SK-N-SH (cell line): ENCODE measurements at regions not wholly inside any gene's neighbourhood (a gene's known extent, or its start where the extent isn't known, plus 50 kb on each side); places are given as distances from the start of the nearest gene placed in this dataset.

Experiments
- CTCF ChIA-PET: fragments of 300-600, 350-600 bp; formaldehyde crosslinking; extraction: SDS; loops from one replicate; lab custom pipeline; 2021; lab: Yijun Ruan, JAX
- POLR2A ChIA-PET: fragments of 350-600 bp; sonication (Branson Sonifier 250); formaldehyde crosslinking; extraction: SDS; loops from one replicate; lab custom pipeline; 2020; ENCODE audit warnings: antibody characterized with exemption, inconsistent platforms; lab: Yijun Ruan, JAX
- DNase-seq: peaks from one replicate; pipeline ENCODE4 v3.0.0; 2012
- H2AFZ ChIP-seq: fragments of 200-600 bp; sonication (generic); 2 replicates; pipeline ENCODE4 v1.8.1; 2016; ENCODE audit warnings: antibody characterized with exemption, mild to moderate bottlenecking, low read depth
- H3F3A ChIP-seq: fragments of 200-600 bp; sonication (generic); replicated peaks from 2 replicates; pipeline ENCODE3; 2016; ENCODE audit warnings: antibody characterized with exemption, mild to moderate bottlenecking; ENCODE audit not compliant: insufficient read depth
- H3K27ac ChIP-seq, 2 experiments: fragments of 200-500 bp in 1 of 2; fragments of 200-600 bp in 1 of 2; sonication (Bioruptor generic) in 1 of 2; sonication (generic), shearing (Covaris generic) in 1 of 2; 2 replicates each; pipeline versions ENCODE4 v1.5.1 to v1.6.1; 2014 to 2016; ENCODE audit warnings: low read depth in 2 of 2, inconsistent platforms in 1 of 2, low read length in 1 of 2, mild to moderate bottlenecking in 1 of 2, mixed read lengths in 1 of 2
- H3K27me3 ChIP-seq: fragments of 200-600 bp; sonication (generic), shearing (Covaris generic); 2 replicates; pipeline ENCODE4 v1.6.1; 2016; ENCODE audit warnings: mixed run types; ENCODE audit not compliant: insufficient read depth
- H3K36me3 ChIP-seq, 2 experiments: fragments of 200-500 bp in 1 of 2; fragments of 200-600 bp in 1 of 2; sonication (Bioruptor generic) in 1 of 2; sonication (generic) in 1 of 2; replicated peaks in 1 of 2; 2 replicates each; pipeline versions ENCODE3 to v1.5.1; 2014 to 2016; ENCODE audit warnings: low read length in 1 of 2, mild to moderate bottlenecking in 1 of 2; ENCODE audit not compliant: insufficient read depth in 2 of 2, control insufficient read depth in 1 of 2
- H3K4me1 ChIP-seq, 2 experiments: fragments of 200-500 bp in 1 of 2; fragments of 200-600 bp in 1 of 2; sonication (Bioruptor generic) in 1 of 2; sonication (generic), shearing (Covaris generic) in 1 of 2; 2 replicates each; pipeline versions ENCODE4 v1.5.1 to v1.6.1; 2014 to 2016; ENCODE audit warnings: low read depth in 1 of 2, low read length in 1 of 2, mixed run types in 1 of 2; ENCODE audit not compliant: insufficient read depth in 2 of 2, control insufficient read depth in 1 of 2
- H3K4me2 ChIP-seq: fragments of 200-600 bp; sonication (generic), shearing (Covaris generic); 2 replicates; pipeline ENCODE4 v1.6.1; 2017; ENCODE audit warnings: mixed run types
- H3K4me3 ChIP-seq, 2 experiments: fragments of 200-500 bp in 1 of 2; fragments of 200-600 bp in 1 of 2; sonication (Bioruptor generic) in 1 of 2; sonication (generic), shearing (Covaris generic) in 1 of 2; 2 replicates each; pipeline versions ENCODE4 v1.5.1 to v1.8.1; 2014 to 2016; ENCODE audit warnings: low read depth in 2 of 2, inconsistent platforms in 1 of 2, low read length in 1 of 2, mild to moderate bottlenecking in 1 of 2, mixed read lengths in 1 of 2, moderate library complexity in 1 of 2
- H3K79me2 ChIP-seq: fragments of 200-600 bp; sonication (generic); 2 replicates; pipeline ENCODE4 v1.8.1; 2017; ENCODE audit warnings: mild to moderate bottlenecking; ENCODE audit not compliant: insufficient read depth
- H3K9ac ChIP-seq: fragments of 200-600 bp; sonication (generic); 2 replicates; pipeline ENCODE4 v1.6.1; 2017; ENCODE audit warnings: mixed run types
- H3K9me2 ChIP-seq: fragments of 200-600 bp; sonication (generic); 2 replicates; pipeline ENCODE4 v1.6.1; 2017; ENCODE audit warnings: mixed run types
- H3K9me3 ChIP-seq: fragments of 200-600 bp; sonication (generic); 2 replicates; pipeline ENCODE4 v1.6.1; 2017; ENCODE audit warnings: mixed run types, mild to moderate bottlenecking, moderate library complexity
- H4K20me1 ChIP-seq: fragments of 200-600 bp; sonication (generic); 2 replicates; pipeline ENCODE4 v1.6.1; 2017; ENCODE audit warnings: mild to moderate bottlenecking, mixed run types; ENCODE audit not compliant: insufficient read depth
- CHD2 ChIP-seq: fragments of 150-350 bp; IDR thresholded peaks from 2 replicates; pipeline ENCODE4 v1.6.1; 2018; ENCODE audit warnings: low read length; ENCODE audit not compliant: partially characterized antibody
- EZH2phosphoT487 ChIP-seq: fragments of 200-600 bp; sonication (generic); IDR thresholded peaks from 2 replicates; pipeline ENCODE4 v1.6.1; 2017; ENCODE audit warnings: low read depth, mixed run types, mild to moderate bottlenecking, antibody characterized with exemption, moderate library complexity, borderline replicate concordance
- FOSL2 ChIP-seq: IDR thresholded peaks from 2 replicates; pipeline ENCODE4 v1.4.0; 2012; ENCODE audit warnings: low read depth, mild to moderate bottlenecking, moderate library complexity, borderline replicate concordance
- GATA2 ChIP-seq: sonication (generic); formaldehyde crosslinking; IDR thresholded peaks from 2 replicates; pipeline ENCODE4 v1.5.0; 2020; ENCODE audit warnings: mild to moderate bottlenecking, missing genetic modification reagents
- JUND ChIP-seq: IDR thresholded peaks from 2 replicates; pipeline ENCODE4 v1.4.0; 2012
- MEF2A ChIP-seq: IDR thresholded peaks from 2 replicates; pipeline ENCODE4 v1.4.0; 2012; ENCODE audit warnings: low read depth, borderline replicate concordance
- MXI1 ChIP-seq: IDR thresholded peaks from 2 replicates; pipeline ENCODE4 v1.6.1; 2012; ENCODE audit warnings: mild to moderate bottlenecking, low read depth, low read length, improper control_type of control experiment
- NRF1 ChIP-seq: IDR thresholded peaks from 2 replicates; pipeline ENCODE4 v1.6.1; 2012; ENCODE audit warnings: low read depth, mild to moderate bottlenecking, low read length
- POLR2AphosphoS5 ChIP-seq: IDR thresholded peaks from 2 replicates; pipeline ENCODE4 v1.6.1; 2012; ENCODE audit warnings: low read depth, low read length
- RAD21 ChIP-seq: IDR thresholded peaks from 2 replicates; pipeline ENCODE4 v1.6.1; 2012; ENCODE audit warnings: mild to moderate bottlenecking, low read length
- RCOR1 ChIP-seq: fragments of 150-350 bp; IDR thresholded peaks from 2 replicates; pipeline ENCODE4 v1.6.1; 2017; ENCODE audit warnings: antibody characterized with exemption, low read length
- RFX5 ChIP-seq: IDR thresholded peaks from 2 replicates; pipeline ENCODE4 v1.6.1; 2012; ENCODE audit warnings: mild to moderate bottlenecking, improper control_type of control experiment, low read length
- SIN3A ChIP-seq: IDR thresholded peaks from 2 replicates; pipeline ENCODE4 v1.6.1; 2012; ENCODE audit warnings: low read depth, mild to moderate bottlenecking, low read length, moderate library complexity, borderline replicate concordance
- TCF12 ChIP-seq: IDR thresholded peaks from 2 replicates; pipeline ENCODE4 v1.4.0; 2012
- YY1 ChIP-seq: IDR thresholded peaks from 2 replicates; pipeline ENCODE4 v1.4.0; 2012; ENCODE audit warnings: low read depth, mild to moderate bottlenecking
- WGBS: methylation state at CpG from one replicate; pipeline ENCODE4 v1.1.6; 2017; ENCODE audit warnings: low lambda C conversion rate; 5-methylcytosine and 5-hydroxymethylcytosine counted together
- TF ChIP-seq, protein P1 (sequence below): IDR thresholded peaks from 2 replicates; pipeline ENCODE4 v1.4.0; 2012; ENCODE audit warnings: low read depth
- TF ChIP-seq, protein P2 (sequence below): fragments of 200-600 bp; sonication (generic); IDR thresholded peaks from 2 replicates; pipeline ENCODE4 v1.6.1; 2017; ENCODE audit warnings: antibody characterized with exemption, mild to moderate bottlenecking, moderate library complexity
- TF ChIP-seq, protein P3 (sequence below): IDR thresholded peaks from 2 replicates; pipeline ENCODE4 v1.6.1; 2012; ENCODE audit warnings: mild to moderate bottlenecking, low read depth, low read length, moderate library complexity
- TF ChIP-seq, protein P4 (sequence below): IDR thresholded peaks from 2 replicates; pipeline ENCODE4 v1.4.0; 2012; ENCODE audit warnings: low read depth, borderline replicate concordance

DNA sequence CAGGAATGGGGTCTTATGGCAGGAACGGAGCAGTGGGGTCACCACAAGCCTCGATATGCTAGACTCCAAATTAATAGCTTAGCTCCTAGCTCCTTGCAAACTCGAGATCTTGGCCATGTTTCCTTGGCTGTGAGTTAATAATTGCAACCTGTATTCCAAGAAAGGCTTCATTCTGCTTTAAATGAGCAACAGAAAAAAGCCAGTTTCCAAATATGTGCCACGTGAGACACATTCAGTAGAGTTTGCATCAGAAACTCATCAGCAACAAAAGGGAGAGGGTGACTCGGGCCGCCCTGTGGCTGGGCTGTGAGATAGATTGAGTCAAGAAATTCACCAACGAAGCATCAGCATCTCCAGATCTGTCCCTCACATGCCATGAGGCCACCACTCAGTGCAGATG lies 112.0 kb downstream of the NPTX2 start (continued):
- TF ChIP-seq SIN3A (no peak), MXI1 (no peak), RAD21 (no peak)

DNA sequence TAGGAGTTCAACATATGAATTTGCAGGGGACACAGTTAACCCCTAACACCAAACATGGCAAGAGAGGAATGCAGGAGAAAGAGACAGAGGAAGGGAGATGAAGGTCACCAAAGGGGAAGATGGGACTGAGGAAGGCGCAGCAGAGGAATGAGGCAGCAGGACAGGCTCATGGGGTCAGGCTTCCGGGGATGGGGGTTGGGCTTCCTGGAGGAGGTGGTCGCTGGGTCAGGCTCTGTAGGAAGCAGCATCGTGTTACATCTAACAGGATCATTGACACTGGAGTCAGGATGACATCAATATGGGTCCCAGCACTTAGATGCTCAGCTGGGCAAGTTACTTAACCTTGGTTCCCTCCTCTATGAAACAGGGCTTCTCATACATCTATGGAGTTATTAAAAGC lies 113.2 kb downstream of the NPTX2 start:
- no peak overlapping the region for H3K4me2 ChIP-seq
- H2AFZ ChIP-seq: no peak overlapping the region
- no peaks in the 10 kb centered on the region for H4K20me1 ChIP-seq
- POLR2A ChIA-PET: no interaction called here
- WGBS: 30% methylated on average over 4 of the region's 4 CpGs
- no peak for DNase-seq
- no peaks in the 10 kb centered on the region for H3K9me2 ChIP-seq
- no peaks in the 10 kb centered on the region for H3F3A ChIP-seq
- H3K9ac ChIP-seq: no peak overlapping the region
- no peaks in the 10 kb centered on the region; the same call in 1 of the 2 replicates for H3K9me3 ChIP-seq
- H3K4me1 ChIP-seq: no peaks in the 10 kb centered on the region
- H3K36me3 ChIP-seq: no peaks in the 10 kb centered on the region
- H3K27ac ChIP-seq: no peak overlapping the region
- CTCF ChIA-PET: interaction anchor here (1.0 to 7.9 kb wide), 4 partner anchors 15 to 113 kb away, joined by 3 to 89 read pairs (median 16); partner anchors contain the start of gene NPTX2
- H3K4me3 ChIP-seq: no peak overlapping the region
- TF ChIP-seq NRF1 (no peak), MEF2A (no peak), JUND (no peak)
- TF ChIP-seq, protein P1, sequence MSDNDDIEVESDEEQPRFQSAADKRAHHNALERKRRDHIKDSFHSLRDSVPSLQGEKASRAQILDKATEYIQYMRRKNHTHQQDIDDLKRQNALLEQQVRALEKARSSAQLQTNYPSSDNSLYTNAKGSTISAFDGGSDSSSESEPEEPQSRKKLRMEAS: no peak
- H3K79me2 ChIP-seq: no peaks in the 10 kb centered on the region
- no peaks in the 10 kb centered on the region for H3K27me3 ChIP-seq

DNA sequence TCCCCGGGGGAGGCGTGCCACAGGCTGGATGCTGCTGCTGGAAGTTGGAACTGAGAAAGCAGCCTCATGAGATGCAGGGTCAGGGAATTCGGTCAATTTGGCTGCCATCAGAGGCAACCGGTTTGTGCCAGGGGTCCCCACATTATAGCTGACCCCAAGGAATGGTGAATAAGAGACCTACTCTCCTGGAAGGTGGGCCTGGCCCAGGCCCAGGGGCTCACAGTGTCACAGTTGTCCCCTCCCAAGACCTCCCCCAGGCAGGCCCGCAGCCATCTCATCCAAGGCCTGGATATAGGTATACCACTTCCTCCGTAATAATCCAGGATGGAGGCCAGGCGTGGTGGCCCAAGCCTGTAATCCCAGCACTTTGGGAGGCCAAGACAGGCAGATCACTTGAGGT lies 114.6 kb downstream of the NPTX2 start:
- Histone ChIP-seq H3K4me1 (no peaks in the 10 kb centered on the region), H3K36me3 (no peaks in the 10 kb centered on the region), H3K27me3 (no peaks in the 10 kb centered on the region), H4K20me1 (no peaks in the 10 kb centered on the region), H3K9me3 (no peaks in the 10 kb centered on the region; the same call in 1 of the 2 replicates), H3K9ac (no peak overlapping the region), H3K4me2 (no peak overlapping the region), H3F3A (no peaks in the 10 kb centered on the region), H3K79me2 (no peaks in the 10 kb centered on the region), H3K9me2 (no peaks in the 10 kb centered on the region), H3K4me3 (no peak overlapping the region), H2AFZ (no peak overlapping the region), H3K27ac (no peak overlapping the region)
- ChIA-PET CTCF (interaction anchor here (1.0 to 7.9 kb wide), 6 partner anchors 14 to 315 kb away, joined by 3 to 89 read pairs (median 4); no protein-coding TSS in a partner anchor), POLR2A (no interaction called here)
- WGBS: 31% methylated on average over 6 of the region's 7 CpGs
- no peak for DNase-seq
- TF ChIP-seq GATA2 (no peak), RFX5 (no peak), RCOR1 (no peak), FOSL2 (no peak), MEF2A (no peak), MXI1 (no peak), EZH2phosphoT487 (no peak), SIN3A (no peak), YY1 (no peak), POLR2AphosphoS5 (no peak), CHD2 (no peak), TCF12 (no peak)
- TF ChIP-seq, protein P2, sequence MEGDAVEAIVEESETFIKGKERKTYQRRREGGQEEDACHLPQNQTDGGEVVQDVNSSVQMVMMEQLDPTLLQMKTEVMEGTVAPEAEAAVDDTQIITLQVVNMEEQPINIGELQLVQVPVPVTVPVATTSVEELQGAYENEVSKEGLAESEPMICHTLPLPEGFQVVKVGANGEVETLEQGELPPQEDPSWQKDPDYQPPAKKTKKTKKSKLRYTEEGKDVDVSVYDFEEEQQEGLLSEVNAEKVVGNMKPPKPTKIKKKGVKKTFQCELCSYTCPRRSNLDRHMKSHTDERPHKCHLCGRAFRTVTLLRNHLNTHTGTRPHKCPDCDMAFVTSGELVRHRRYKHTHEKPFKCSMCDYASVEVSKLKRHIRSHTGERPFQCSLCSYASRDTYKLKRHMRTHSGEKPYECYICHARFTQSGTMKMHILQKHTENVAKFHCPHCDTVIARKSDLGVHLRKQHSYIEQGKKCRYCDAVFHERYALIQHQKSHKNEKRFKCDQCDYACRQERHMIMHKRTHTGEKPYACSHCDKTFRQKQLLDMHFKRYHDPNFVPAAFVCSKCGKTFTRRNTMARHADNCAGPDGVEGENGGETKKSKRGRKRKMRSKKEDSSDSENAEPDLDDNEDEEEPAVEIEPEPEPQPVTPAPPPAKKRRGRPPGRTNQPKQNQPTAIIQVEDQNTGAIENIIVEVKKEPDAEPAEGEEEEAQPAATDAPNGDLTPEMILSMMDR: no peak
- TF ChIP-seq, protein P3, sequence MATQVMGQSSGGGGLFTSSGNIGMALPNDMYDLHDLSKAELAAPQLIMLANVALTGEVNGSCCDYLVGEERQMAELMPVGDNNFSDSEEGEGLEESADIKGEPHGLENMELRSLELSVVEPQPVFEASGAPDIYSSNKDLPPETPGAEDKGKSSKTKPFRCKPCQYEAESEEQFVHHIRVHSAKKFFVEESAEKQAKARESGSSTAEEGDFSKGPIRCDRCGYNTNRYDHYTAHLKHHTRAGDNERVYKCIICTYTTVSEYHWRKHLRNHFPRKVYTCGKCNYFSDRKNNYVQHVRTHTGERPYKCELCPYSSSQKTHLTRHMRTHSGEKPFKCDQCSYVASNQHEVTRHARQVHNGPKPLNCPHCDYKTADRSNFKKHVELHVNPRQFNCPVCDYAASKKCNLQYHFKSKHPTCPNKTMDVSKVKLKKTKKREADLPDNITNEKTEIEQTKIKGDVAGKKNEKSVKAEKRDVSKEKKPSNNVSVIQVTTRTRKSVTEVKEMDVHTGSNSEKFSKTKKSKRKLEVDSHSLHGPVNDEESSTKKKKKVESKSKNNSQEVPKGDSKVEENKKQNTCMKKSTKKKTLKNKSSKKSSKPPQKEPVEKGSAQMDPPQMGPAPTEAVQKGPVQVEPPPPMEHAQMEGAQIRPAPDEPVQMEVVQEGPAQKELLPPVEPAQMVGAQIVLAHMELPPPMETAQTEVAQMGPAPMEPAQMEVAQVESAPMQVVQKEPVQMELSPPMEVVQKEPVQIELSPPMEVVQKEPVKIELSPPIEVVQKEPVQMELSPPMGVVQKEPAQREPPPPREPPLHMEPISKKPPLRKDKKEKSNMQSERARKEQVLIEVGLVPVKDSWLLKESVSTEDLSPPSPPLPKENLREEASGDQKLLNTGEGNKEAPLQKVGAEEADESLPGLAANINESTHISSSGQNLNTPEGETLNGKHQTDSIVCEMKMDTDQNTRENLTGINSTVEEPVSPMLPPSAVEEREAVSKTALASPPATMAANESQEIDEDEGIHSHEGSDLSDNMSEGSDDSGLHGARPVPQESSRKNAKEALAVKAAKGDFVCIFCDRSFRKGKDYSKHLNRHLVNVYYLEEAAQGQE: no peak
- TF ChIP-seq, protein P4, sequence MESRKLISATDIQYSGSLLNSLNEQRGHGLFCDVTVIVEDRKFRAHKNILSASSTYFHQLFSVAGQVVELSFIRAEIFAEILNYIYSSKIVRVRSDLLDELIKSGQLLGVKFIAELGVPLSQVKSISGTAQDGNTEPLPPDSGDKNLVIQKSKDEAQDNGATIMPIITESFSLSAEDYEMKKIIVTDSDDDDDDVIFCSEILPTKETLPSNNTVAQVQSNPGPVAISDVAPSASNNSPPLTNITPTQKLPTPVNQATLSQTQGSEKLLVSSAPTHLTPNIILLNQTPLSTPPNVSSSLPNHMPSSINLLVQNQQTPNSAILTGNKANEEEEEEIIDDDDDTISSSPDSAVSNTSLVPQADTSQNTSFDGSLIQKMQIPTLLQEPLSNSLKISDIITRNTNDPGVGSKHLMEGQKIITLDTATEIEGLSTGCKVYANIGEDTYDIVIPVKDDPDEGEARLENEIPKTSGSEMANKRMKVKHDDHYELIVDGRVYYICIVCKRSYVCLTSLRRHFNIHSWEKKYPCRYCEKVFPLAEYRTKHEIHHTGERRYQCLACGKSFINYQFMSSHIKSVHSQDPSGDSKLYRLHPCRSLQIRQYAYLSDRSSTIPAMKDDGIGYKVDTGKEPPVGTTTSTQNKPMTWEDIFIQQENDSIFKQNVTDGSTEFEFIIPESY: no peak
